ENCODE measurements at regions not wholly inside any gene's neighbourhood (a gene's known extent, or its start where the extent isn't known, plus 50 kb on each side); places are given as distances from the start of the nearest gene placed in this dataset.

DNA sequence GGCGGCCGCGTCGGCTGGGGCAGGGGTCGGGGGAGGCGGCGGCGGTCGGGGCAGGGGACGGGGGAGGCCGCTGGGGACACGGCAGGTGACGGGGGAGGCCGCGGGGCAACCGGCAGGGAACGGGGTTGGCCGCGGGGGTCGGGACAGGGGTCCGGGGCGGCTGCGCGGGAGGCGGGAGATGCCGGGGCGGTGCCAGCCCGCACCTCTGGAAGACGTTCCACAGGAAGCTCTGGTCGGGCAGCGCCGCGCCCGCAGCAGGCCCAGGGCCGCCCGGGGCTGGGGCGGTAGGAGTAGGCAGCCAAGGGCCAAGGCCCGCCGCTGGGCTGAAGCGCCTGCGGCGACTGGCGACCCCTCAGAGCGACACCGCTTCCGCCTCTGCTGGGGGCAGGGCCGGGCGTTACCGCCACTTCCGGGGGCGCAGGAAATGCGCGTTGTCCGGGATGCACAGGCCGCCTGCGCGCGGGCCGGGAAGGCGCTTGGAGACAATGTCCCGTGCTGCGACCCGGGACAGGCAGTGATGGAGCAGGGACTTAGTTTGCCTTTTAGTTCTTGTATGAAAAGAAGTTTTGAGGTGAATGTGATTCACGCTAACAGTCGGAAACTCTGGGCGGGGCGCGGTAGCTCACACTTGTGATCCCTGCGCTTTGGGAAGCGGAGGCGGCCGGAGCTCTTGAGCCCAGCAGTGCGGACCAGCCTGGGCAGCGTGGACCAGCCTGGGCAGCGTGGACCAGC lies 110.0 kb upstream of the LPCAT1 start (continued):
- TF ChIP-seq POLR2AphosphoS2 (IDR thresholded peaks at IDR 0.05; ENCODE audit: low read depth, low read length) (no peak), TCF7 (IDR thresholded peaks at IDR 0.05; ENCODE audit: low read depth) (no peak), ZNF788 (CRISPR knock-in tag; IDR thresholded peaks at IDR 0.05; ENCODE audit: borderline replicate concordance) (peak; percentile 77), ZNF549 (CRISPR knock-in tag; IDR thresholded peaks at IDR 0.05) (no peak), ZSCAN9 (CRISPR knock-in tag; IDR thresholded peaks at IDR 0.05; ENCODE audit: borderline replicate concordance) (peak; percentile 77; the same call in 1 of the 2 replicates), KDM4B (CRISPR knock-in tag; IDR thresholded peaks at IDR 0.05) (peak; percentile 67; the same call in 1 of the 2 replicates), RFX3 (CRISPR knock-in tag; IDR thresholded peaks at IDR 0.05) (peak; percentile 46; the same call in 1 of the 2 replicates), ZNF761 (CRISPR knock-in tag; conservative IDR thresholded peaks at IDR 0.05) (0 out of 2 replicates have a peak, but pooled peaks have one; percentile 56), KAT7 (CRISPR knock-in tag; IDR thresholded peaks at IDR 0.05; ENCODE audit: borderline replicate concordance) (peak; percentile 84), RFX5 (IDR thresholded peaks at IDR 0.05; ENCODE audit: low read depth, low read length) (no peak), AKAP8 (CRISPR knock-in tag; IDR thresholded peaks at IDR 0.05) (no peak; the same call in 1 of the 2 replicates), ELF1 (CRISPR knock-in tag; IDR thresholded peaks at IDR 0.05) (peak; percentile 96), ZNF235 (CRISPR knock-in tag; IDR thresholded peaks at IDR 0.05; ENCODE audit: borderline replicate concordance) (peak; percentile 77; the same call in 1 of the 2 replicates), SOX13 (IDR thresholded peaks at IDR 0.05) (no peak; the same call in 1 of the 2 replicates), SOX13 (CRISPR knock-in tag; conservative IDR thresholded peaks at IDR 0.05 in 1 of 2, IDR thresholded peaks at IDR 0.05 in 1 of 2) (peak in 1 of 2 experiments; percentile 39; a peak in 1 of 4 replicates), ESRRA (CRISPR knock-in tag; IDR thresholded peaks at IDR 0.05; ENCODE audit: low read depth) (peak; percentile 83), NR2C2 (CRISPR knock-in tag; IDR thresholded peaks at IDR 0.05; ENCODE audit: borderline replicate concordance) (peak; percentile 82), ELF3 (CRISPR knock-in tag; IDR thresholded peaks at IDR 0.05) (peak; percentile 94), ZNF781 (CRISPR knock-in tag; IDR thresholded peaks at IDR 0.05; ENCODE audit: borderline replicate concordance, not compliant biosample characterization) (peak; percentile 35), MIXL1 (CRISPR knock-in tag; IDR thresholded peaks at IDR 0.05) (no peak)
- TF ChIP-seq, protein P1, sequence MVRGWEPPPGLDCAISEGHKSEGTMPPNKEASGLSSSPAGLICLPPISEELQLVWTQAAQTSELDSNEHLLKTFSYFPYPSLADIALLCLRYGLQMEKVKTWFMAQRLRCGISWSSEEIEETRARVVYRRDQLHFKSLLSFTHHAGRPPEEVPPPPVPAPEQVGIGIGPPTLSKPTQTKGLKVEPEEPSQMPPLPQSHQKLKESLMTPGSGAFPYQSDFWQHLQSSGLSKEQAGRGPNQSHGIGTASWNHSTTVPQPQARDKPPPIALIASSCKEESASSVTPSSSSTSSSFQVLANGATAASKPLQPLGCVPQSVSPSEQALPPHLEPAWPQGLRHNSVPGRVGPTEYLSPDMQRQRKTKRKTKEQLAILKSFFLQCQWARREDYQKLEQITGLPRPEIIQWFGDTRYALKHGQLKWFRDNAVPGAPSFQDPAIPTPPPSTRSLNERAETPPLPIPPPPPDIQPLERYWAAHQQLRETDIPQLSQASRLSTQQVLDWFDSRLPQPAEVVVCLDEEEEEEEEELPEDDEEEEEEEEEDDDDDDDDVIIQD (CRISPR knock-in tag; IDR thresholded peaks at IDR 0.05; ENCODE audit: low read depth): no peak
- TF ChIP-seq, protein P2, sequence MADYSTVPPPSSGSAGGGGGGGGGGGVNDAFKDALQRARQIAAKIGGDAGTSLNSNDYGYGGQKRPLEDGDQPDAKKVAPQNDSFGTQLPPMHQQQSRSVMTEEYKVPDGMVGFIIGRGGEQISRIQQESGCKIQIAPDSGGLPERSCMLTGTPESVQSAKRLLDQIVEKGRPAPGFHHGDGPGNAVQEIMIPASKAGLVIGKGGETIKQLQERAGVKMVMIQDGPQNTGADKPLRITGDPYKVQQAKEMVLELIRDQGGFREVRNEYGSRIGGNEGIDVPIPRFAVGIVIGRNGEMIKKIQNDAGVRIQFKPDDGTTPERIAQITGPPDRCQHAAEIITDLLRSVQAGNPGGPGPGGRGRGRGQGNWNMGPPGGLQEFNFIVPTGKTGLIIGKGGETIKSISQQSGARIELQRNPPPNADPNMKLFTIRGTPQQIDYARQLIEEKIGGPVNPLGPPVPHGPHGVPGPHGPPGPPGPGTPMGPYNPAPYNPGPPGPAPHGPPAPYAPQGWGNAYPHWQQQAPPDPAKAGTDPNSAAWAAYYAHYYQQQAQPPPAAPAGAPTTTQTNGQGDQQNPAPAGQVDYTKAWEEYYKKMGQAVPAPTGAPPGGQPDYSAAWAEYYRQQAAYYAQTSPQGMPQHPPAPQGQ (CRISPR knock-in tag; IDR thresholded peaks at IDR 0.05; ENCODE audit: borderline replicate concordance): no peak
- TF ChIP-seq, protein P3, sequence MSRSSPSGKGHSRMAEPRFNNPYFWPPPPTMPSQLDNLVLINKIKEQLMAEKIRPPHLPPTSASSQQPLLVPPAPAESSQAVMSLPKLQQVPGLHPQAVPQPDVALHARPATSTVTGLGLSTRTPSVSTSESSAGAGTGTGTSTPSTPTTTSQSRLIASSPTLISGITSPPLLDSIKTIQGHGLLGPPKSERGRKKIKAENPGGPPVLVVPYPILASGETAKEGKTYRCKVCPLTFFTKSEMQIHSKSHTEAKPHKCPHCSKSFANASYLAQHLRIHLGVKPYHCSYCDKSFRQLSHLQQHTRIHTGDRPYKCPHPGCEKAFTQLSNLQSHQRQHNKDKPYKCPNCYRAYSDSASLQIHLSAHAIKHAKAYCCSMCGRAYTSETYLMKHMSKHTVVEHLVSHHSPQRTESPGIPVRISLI (CRISPR knock-in tag; IDR thresholded peaks at IDR 0.05; ENCODE audit: borderline replicate concordance): no peak; the same call in 1 of the 2 replicates
- TF ChIP-seq, protein P4, sequence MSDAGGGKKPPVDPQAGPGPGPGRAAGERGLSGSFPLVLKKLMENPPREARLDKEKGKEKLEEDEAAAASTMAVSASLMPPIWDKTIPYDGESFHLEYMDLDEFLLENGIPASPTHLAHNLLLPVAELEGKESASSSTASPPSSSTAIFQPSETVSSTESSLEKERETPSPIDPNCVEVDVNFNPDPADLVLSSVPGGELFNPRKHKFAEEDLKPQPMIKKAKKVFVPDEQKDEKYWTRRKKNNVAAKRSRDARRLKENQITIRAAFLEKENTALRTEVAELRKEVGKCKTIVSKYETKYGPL (CRISPR knock-in tag; IDR thresholded peaks at IDR 0.05): 0 out of 2 replicates have a peak, but pooled peaks have one; percentile 41
- TF ChIP-seq, protein P5, sequence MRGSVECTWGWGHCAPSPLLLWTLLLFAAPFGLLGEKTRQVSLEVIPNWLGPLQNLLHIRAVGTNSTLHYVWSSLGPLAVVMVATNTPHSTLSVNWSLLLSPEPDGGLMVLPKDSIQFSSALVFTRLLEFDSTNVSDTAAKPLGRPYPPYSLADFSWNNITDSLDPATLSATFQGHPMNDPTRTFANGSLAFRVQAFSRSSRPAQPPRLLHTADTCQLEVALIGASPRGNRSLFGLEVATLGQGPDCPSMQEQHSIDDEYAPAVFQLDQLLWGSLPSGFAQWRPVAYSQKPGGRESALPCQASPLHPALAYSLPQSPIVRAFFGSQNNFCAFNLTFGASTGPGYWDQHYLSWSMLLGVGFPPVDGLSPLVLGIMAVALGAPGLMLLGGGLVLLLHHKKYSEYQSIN (CRISPR knock-in tag; IDR thresholded peaks at IDR 0.05; ENCODE audit: borderline replicate concordance): no peak

Measured in HepG2 (cell line).